HG02973 (cell line): ENCODE measurements at regions not wholly inside any gene's neighbourhood (a gene's known extent, or its start where the extent isn't known, plus 50 kb on each side); places are given as distances from the start of the nearest gene placed in this dataset.
"Not testable (repeated sequence)": the region's sequence is repeated elsewhere in the genome, so short reads cannot be mapped to it uniquely, and the experiment has no call there.

Experiments
- ATAC-seq: cut with Tn5 transposase; IDR thresholded peaks from one replicate; pipeline ENCODE4 v1.9.1; 2021; ENCODE audit warnings: moderate library complexity; ENCODE audit not compliant: unreplicated experiment

DNA sequence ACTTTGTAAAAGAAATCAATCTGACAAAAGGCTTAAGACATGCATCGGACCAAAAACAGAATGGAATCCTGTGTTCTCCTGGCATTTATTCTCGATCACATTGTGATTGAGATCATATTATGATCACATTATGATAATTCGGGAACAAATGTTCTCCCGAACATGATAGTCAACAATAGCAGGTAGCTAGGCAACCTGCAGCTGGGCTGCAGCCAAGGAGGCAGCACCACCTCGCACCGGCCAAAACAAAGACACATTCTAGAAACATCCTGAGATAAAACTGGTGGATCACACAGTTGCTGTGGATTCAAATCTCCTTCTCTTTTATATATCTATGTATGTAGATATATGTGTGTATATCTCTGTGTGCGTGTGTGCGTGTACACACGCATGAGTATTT is 480.6 kb upstream of the CYLC2 start:
- no peak for ATAC-seq

GRCh38 chr9:102507044-102507687 is 488.0 kb upstream of the CYLC2 start:
- ATAC-seq, result no peak

DNA sequence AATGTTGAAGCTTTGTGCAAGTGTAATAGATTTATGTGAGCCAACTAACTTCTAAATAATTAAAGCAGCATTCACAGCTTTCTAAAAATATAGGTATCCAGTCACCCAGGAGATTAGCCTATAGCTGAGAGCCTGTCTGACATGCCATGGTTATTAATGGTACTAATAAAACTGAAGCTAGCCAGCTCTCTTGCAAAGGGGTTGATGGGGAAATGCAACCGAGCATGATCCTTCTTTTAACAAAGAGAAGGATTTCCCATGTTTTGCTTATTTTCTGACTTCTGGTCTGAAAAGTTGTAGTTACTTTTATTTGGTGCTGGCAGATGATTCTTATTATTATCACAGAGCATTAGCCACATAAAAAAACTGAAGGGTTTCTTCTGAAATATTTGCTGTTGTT is 488.7 kb upstream of the CYLC2 start:
- no peak for ATAC-seq

GRCh38 chr9:102499468-102499867 is 495.7 kb upstream of the CYLC2 start:
- ATAC-seq, result peak; percentile 80

GRCh38 chr9:102497709-102498108 is 497.4 kb upstream of the CYLC2 start:
- ATAC-seq, result no peak

DNA sequence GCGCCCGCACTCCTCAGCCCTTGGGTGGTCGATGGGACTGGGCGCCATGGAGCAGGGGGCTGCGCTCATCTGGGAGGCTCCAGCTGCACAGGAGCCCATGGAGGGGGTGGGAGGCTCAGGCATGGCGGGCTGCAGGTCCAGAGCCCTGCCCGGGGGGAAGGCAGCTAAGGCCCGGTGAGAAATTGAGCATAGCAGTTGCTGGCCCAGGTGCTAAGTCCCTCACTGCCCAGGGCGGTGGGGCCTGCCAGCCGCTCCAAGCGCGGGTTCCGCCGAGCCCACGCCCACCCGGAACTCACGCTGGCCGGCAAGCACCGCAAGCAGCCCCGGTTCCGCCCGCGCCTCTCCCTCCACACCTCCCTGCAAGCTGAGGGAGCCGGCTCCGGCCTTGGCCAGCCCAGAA is 508.2 kb upstream of the CYLC2 start:
- ATAC-seq, result not testable (repeated sequence)

- ATAC-seq, result no peak
Observed at GRCh38 chr9:102483651-102484050, 511.5 kb upstream of the CYLC2 start.

- ATAC-seq, result no peak
Observed at GRCh38 chr9:102482776-102483175, 512.4 kb upstream of the CYLC2 start.

GRCh38 chr9:102479191-102479590 is 515.9 kb upstream of the CYLC2 start:
- no peak for ATAC-seq

DNA sequence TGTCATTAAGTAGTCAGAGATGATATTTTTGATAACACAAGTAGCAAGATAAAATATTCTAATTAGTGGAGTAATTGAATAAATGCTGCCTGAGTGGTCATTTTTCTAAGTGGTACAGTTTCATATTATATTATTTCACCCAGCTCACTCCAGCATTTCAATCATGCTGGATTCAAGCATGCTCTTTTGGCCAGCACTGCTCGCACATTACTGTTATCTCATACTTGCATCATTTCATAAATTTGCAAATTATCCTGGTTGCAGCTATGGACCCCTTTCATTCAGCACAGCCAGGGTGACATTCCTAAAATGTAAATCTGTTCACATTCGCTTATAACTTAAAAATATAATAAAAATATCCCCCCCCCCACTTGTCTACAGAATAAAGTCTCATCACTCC is 520.8 kb upstream of the CYLC2 start:
- ATAC-seq, result no peak

DNA sequence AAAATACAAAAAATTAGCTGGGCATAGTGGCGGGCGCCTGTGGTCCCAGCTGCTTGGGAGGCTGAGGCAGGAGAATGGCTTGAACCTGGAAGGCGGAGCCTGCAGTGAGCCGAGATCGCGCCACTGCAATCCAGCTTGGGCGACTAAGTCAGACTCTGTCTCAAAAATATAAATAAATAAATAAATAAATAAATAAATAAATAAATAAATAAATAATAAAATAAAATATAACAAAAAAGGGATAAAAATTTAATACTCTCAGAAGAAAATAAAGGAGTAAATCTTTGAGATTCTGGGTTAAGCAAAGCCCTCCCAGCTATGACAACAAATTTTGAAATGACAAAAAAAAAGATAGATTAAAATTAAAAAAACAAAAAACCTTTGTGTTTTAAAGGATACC is 525.7 kb upstream of the CYLC2 start:
- ATAC-seq, result not testable (repeated sequence)

DNA sequence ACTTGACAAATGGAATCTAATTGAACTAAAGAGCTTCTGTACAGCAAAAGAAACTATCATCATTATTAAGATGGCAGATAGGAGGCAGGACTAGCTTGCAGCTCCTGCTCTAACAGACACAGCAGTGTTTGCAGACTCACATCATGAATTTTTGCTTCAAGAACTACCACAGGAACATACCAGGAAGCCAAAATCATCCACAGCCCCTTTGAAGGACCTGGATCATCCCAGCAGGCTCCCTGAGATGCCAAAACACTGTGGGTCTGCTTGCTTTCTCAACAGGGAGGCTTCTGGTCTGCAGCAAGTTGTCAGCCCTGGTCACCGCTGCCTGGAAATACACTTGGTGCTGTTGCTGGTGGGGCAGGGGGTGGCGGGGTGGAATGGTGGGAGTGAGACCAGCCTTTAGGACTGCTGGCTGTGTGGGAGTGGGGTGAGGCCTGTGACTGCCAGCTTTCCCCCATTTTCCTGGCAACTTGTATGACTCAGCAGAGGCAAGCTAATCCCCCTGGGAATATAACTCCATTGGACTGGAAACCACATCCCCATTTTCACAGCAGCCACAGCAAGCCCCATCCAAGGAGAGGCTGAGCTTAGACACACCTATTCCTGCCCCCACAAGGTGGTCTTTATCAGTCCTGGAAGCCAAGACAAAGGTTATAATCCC is 533.8 kb upstream of the CYLC2 start:
- no peak for ATAC-seq

DNA sequence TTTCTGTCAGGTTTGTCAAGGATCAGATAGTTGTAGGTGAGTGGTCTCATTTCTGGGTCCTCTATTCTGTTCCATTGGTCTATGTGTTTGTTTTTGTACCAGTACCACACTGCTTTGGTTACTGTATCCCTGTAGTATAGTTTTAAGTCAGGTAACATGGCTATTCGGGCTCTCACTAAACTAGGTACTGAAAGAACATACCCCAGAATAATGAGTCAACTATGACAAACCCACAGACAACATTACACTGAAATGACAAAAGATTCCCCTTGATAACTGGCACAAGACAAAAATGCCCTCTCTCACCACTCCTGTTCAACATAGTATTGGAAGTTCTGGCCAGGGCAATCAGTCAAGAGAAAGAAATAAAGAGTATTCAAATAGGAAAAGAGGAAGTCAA is 535.3 kb upstream of the CYLC2 start:
- ATAC-seq, result no peak

DNA sequence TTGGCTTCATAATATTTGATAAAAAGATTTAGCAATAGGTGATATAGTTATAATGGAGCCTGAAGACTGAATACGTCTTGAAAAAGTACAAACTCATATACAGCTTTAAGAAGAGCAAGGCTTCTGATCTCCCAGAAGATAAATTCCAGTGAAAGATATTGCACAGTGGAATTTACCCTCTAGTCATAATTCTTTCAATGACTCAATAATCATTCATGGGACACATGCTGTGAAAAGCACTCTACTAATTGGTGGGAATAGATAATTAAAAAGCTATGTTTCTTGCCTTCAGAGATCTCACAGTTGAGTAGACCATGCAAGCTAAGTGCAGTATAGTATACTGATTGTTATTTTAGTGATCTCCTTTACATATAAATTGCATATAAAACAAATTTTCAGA is 538.6 kb upstream of the CYLC2 start:
- no peak for ATAC-seq

- no peak for ATAC-seq
Observed at GRCh38 chr9:102445906-102446305, 549.2 kb upstream of the CYLC2 start.

DNA sequence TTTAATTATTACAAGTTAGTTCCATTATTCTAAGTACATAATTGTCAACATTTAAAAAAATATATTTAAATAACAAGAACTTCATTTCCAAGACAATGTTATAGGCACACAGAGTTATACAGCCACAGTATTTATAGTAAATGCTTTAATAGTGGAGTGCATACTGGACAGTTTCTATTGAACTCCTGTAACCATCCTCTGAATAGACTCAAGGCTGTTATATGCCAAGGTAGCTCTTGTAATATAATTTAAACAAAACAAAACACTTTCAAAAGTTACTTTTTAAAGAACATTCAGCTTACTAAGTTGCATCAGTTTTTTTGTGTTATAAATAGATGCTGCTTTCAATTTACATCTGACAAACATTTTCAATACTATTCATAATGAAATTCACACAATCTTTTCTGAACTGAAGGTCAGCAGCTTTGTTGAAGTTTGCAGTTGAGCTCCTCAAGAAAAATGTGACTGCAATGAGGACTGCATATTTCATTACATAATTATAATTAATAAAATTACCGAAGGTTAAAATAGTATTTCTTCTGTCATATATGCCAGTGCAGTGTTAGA is 549.9 kb upstream of the CYLC2 start:
- peak; percentile 68 for ATAC-seq

- no peak for ATAC-seq
Observed at GRCh38 chr9:102439583-102439982, 555.5 kb upstream of the CYLC2 start.

GRCh38 chr9:102436599-102436998 is 558.5 kb upstream of the CYLC2 start:
- not testable (repeated sequence) for ATAC-seq

DNA sequence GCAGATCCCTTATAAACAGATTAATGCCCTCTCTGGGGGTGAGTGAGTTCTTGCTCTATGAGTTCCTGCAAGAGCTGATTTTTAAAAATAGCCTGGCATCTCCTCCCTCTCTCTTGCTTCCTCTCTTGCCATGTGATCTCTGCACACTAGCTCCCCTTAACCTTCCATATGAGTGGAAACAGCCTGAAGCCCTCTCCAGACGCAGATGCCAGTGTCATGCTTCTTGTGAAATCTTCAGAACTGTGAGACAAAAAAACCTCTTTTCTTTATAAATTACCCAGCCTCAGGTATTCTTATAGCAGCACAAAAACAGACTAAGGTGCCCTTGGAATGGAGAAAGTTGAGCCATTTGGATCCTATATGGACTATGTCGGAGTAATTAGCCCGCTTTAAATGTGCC is 559.7 kb upstream of the CYLC2 start:
- ATAC-seq, result no peak

- ATAC-seq, result no peak
Observed at GRCh38 chr9:102434545-102434944, 560.6 kb upstream of the CYLC2 start.

- no peak for ATAC-seq
Observed at GRCh38 chr9:102428305-102428704, 566.8 kb upstream of the CYLC2 start.

- ATAC-seq, result not testable (repeated sequence)
Observed at GRCh38 chr9:102416251-102416650, 578.9 kb upstream of the CYLC2 start.
